H1 (cell line): ENCODE measurements at regions not wholly inside any gene's neighbourhood (a gene's known extent, or its start where the extent isn't known, plus 50 kb on each side); places are given as distances from the start of the nearest gene placed in this dataset.

Experiments used
- ATF2 ChIP-seq: IDR thresholded peaks from 2 replicates; pipeline ENCODE4 v1.6.1; 2012; ENCODE audit warnings: low read length, inconsistent platforms
- BRCA1 ChIP-seq: IDR thresholded peaks from 2 replicates; pipeline ENCODE4 v1.6.1; 2012; ENCODE audit warnings: low read depth, low read length, improper control_type of control experiment
- GABPA ChIP-seq: IDR thresholded peaks from 2 replicates; pipeline ENCODE4 v1.6.1; 2011; ENCODE audit warnings: mild to moderate bottlenecking, low read length, moderate library complexity, borderline replicate concordance; ENCODE audit not compliant: insufficient read depth
- HDAC6 ChIP-seq: IDR thresholded peaks from one replicate; pipeline ENCODE4 v1.7.1; 2012; ENCODE audit warnings: low read depth, mild to moderate bottlenecking, inconsistent platforms, low read length, moderate library complexity
- POLR2A ChIP-seq, 2 experiments: IDR thresholded peaks; 1 replicate in 1 of 2; 2 replicates in 1 of 2; pipeline ENCODE4 v1.6.1; 2011; ENCODE audit warnings: low read depth in 2 of 2, low read length in 2 of 2, mild to moderate bottlenecking in 2 of 2; ENCODE audit errors: control extremely low read depth in 1 of 2
- RAD21 ChIP-seq, 2 experiments: IDR thresholded peaks in 1 of 2; conservative IDR thresholded peaks in 1 of 2; 2 replicates each; pipeline ENCODE4 v1.6.1; 2011; ENCODE audit warnings: low read depth in 2 of 2, low read length in 2 of 2, improper control_type of control experiment in 1 of 2, inconsistent platforms in 1 of 2, mild to moderate bottlenecking in 1 of 2, moderate library complexity in 1 of 2
- RNF2 ChIP-seq: fragments of 200-900, 300-1000 bp; sonication (generic); IDR thresholded peaks from 2 replicates; pipeline ENCODE4 v1.7.1; 2016; ENCODE audit warnings: borderline replicate concordance, low read depth, mild to moderate bottlenecking, antibody characterized with exemption, low read length; ENCODE audit not compliant: poor library complexity, severe bottlenecking; ENCODE audit errors: missing control alignments
- RXRA ChIP-seq: IDR thresholded peaks from 2 replicates; pipeline ENCODE4 v1.6.1; 2011; ENCODE audit warnings: low read depth, mild to moderate bottlenecking, low read length, moderate library complexity; ENCODE audit not compliant: insufficient read depth
- USF2 ChIP-seq: IDR thresholded peaks from 2 replicates; pipeline ENCODE4 v1.6.1; 2011; ENCODE audit warnings: low read length, improper control_type of control experiment
- YY1 ChIP-seq: IDR thresholded peaks from 2 replicates; pipeline ENCODE4 v1.6.1; 2011; ENCODE audit warnings: low read depth, mild to moderate bottlenecking, low read length
- ZNF274 ChIP-seq: IDR thresholded peaks from 2 replicates; pipeline ENCODE4 v1.7.0; 2012; ENCODE audit warnings: low read length, borderline replicate concordance; ENCODE audit errors: extremely low read depth

- no peak for TF ChIP-seq GABPA
- no peak for TF ChIP-seq BRCA1
- TF ChIP-seq RAD21 (IDR thresholded peaks at IDR 0.05 in 1 of 2, conservative IDR thresholded peaks at IDR 0.05 in 1 of 2; ENCODE audit: low read depth in 2 of 2, low read length in 2 of 2) = no peak
- TF ChIP-seq POLR2A (IDR thresholded peaks at IDR 0.05; ENCODE audit: control extremely low read depth in 1 of 2, low read depth in 2 of 2, low read length in 2 of 2) = no peak
- no peak for TF ChIP-seq USF2
- no peak for TF ChIP-seq ATF2
- no peak for TF ChIP-seq HDAC6
- TF ChIP-seq ZNF274 = no peak
- TF ChIP-seq RNF2 = no peak
- no peak for TF ChIP-seq YY1
- TF ChIP-seq RXRA = no peak
These were observed 86.4 kb downstream of the FOXL1 start (continued) for GRCh38 chr16:86664522-86665318.
